Activated CD4-positive, alpha-beta T cell treated with anti-CD3 and anti-CD28 coated beads, Interleukin-2, amount 50 U/mL, for 1 hour (primary cell): ENCODE measurements at regions not wholly inside any gene's neighbourhood (a gene's known extent, or its start where the extent isn't known, plus 50 kb on each side); places are given as distances from the start of the nearest gene placed in this dataset.

Source experiments
- DNase-seq: peaks from one replicate; pipeline ENCODE4 v3.0.0-alpha.2; 2020

GRCh38 chr12:126648074-126648473 lies 1582.8 kb downstream of the AACS start:
- DNase-seq, result no peak

GRCh38 chr12:126651133-126651532 lies 1585.9 kb downstream of the AACS start:
- DNase-seq, result no peak

GRCh38 chr12:126663304-126664094 lies 1598.3 kb downstream of the AACS start:
- DNase-seq, result no peak

GRCh38 chr12:126667339-126667738 lies 1599.6 kb upstream of the TMEM132C start:
- no peak for DNase-seq

- DNase-seq, result no peak
Measured at GRCh38 chr12:126668538-126668937, 1598.4 kb upstream of the TMEM132C start.

GRCh38 chr12:126668961-126669360 lies 1598.0 kb upstream of the TMEM132C start:
- DNase-seq, result no peak

- DNase-seq, result no peak
Measured at GRCh38 chr12:126676434-126676833, 1590.5 kb upstream of the TMEM132C start.

- no peak for DNase-seq
Measured at GRCh38 chr12:126681676-126682075, 1585.3 kb upstream of the TMEM132C start.

GRCh38 chr12:126684703-126685102 lies 1582.3 kb upstream of the TMEM132C start:
- DNase-seq, result no peak

GRCh38 chr12:126685636-126686035 lies 1581.3 kb upstream of the TMEM132C start:
- no peak for DNase-seq

- no peak for DNase-seq
Measured at GRCh38 chr12:126688556-126688955, 1578.4 kb upstream of the TMEM132C start.

- no peak for DNase-seq
Measured at GRCh38 chr12:126700096-126700495, 1566.9 kb upstream of the TMEM132C start.

- no peak for DNase-seq
Measured at GRCh38 chr12:126704609-126705008, 1562.4 kb upstream of the TMEM132C start.

GRCh38 chr12:126706300-126706699 lies 1560.7 kb upstream of the TMEM132C start:
- no peak for DNase-seq

GRCh38 chr12:126708492-126708896 lies 1558.5 kb upstream of the TMEM132C start:
- DNase-seq, result no peak

GRCh38 chr12:126718365-126718764 lies 1548.6 kb upstream of the TMEM132C start:
- no peak for DNase-seq

- DNase-seq, result no peak
Measured at GRCh38 chr12:126719912-126720705, 1546.9 kb upstream of the TMEM132C start.

GRCh38 chr12:126726481-126727217 lies 1540.3 kb upstream of the TMEM132C start:
- no peak for DNase-seq

- no peak for DNase-seq
Measured at GRCh38 chr12:126727218-126728075, 1539.5 kb upstream of the TMEM132C start.

GRCh38 chr12:126734296-126734695 lies 1532.7 kb upstream of the TMEM132C start:
- DNase-seq, result no peak

- DNase-seq, result no peak
Measured at GRCh38 chr12:126734710-126735109, 1532.3 kb upstream of the TMEM132C start.

GRCh38 chr12:126741536-126742240 lies 1525.3 kb upstream of the TMEM132C start:
- DNase-seq, result no peak
